NB4 (cell line): ENCODE measurements at regions not wholly inside any gene's neighbourhood (a gene's known extent, or its start where the extent isn't known, plus 50 kb on each side); places are given as distances from the start of the nearest gene placed in this dataset.
"Not testable (repeated sequence)": the region's sequence is repeated elsewhere in the genome, so short reads cannot be mapped to it uniquely, and the experiment has no call there.

Experiments used
- DNase-seq: peaks from one replicate; pipeline ENCODE4 v3.0.0; 2010; ENCODE audit warnings: low read depth
- H3K4me3 ChIP-seq: one replicate; pipeline ENCODE4 v1.5.1; 2011; ENCODE audit warnings: mild to moderate bottlenecking, low read depth, low read length, moderate library complexity
- CTCF ChIP-seq: IDR thresholded peaks from one replicate; pipeline ENCODE4 v1.5.1; 2012; ENCODE audit warnings: low read depth, low read length
- MYC ChIP-seq: IDR thresholded peaks from 2 replicates; pipeline ENCODE4 v1.6.1; 2011; ENCODE audit warnings: low read depth, low read length
- POLR2A ChIP-seq: IDR thresholded peaks from 2 replicates; pipeline ENCODE4 v1.6.1; 2011; ENCODE audit warnings: mild to moderate bottlenecking; ENCODE audit not compliant: insufficient read length; ENCODE audit errors: extremely low read depth
- TF ChIP-seq, protein P1 (sequence below): IDR thresholded peaks from 2 replicates; pipeline ENCODE4 v1.6.1; 2011; ENCODE audit warnings: low read depth, low read length

DNA sequence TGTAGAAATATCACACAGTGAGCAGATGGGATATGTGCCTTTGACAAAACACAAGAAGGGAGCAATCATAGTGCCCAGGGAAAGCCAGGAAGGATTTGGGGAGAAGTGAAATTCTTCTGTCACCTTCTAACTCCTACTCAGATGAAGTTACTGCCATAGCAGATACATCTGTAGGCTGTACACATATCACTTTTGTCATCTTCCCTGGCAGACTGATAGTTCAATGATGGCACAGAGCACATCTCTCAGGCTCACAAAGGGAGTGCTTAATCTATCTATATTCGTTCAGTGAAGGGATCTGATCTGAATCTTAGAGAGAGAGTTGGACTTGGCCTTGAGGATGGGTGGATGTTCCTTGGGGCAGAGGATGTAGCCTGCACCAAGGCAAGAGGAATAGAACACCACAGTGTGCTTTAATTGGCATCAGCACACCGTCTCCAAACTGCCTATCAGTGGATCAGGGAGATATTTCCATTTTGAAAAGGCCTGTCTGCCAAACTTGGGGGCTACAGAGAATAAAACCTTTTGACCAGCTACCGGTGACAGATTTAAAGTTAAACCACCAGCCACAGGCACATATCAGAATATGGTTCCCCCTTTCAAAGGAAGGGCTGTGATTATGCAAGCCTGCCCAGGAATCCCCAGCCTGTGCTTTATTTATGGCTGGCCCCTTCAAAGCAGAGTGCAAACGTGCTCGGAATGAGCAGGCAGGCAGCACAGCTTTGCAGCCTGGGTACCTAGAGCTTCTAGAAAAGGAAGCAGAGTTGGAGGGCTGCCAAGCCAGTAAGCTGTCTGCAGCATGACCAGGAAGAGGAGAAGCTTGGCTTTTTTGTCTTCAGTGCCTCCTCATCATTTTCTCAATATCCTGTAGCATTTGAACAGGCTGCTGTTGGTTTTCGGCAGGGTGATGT is 165.5 kb upstream of the DYRK2 start:
- DNase-seq, result peak; percentile 60
- TF ChIP-seq POLR2A, result no peak
- TF ChIP-seq, protein P1, sequence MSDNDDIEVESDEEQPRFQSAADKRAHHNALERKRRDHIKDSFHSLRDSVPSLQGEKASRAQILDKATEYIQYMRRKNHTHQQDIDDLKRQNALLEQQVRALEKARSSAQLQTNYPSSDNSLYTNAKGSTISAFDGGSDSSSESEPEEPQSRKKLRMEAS, result peak; percentile 40; the same call in 1 of the 2 replicates
- TF ChIP-seq MYC, result peak; percentile 45; the same call in 1 of the 2 replicates
- no peak overlapping the region for H3K4me3 ChIP-seq

DNA sequence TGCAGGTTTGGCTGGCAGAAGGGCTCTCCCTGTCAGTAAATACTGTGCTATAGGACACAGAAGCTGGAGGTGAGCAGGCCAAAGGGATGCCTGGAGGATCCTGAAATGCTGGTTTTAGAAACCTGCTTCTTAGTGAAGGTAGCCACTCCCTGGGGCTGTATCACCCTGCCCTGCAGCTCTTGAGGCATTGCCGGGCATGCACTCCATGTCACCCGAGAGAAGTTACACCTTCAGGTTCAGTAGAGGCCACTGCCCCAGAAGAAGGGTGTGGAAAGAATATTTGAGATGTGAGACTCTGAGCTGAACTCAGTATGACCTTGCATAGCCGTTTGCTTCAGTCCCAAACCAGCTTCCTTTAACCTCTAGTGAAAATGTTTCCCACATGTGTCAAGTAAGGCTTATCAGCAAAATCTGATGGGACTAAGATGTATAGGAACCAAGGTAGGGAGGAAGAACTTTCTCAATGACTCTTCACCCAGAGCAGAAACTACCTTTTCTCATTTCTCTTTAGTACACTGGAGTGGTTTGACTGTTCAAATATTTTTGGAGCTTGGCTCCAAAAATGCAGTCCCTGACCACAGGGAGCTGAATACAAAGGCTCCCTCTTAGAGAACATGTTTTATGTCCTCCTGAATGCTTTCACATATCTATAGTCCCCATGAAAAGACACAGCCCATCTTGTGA is 164.5 kb upstream of the DYRK2 start:
- DNase-seq, result no peak
- no peak for TF ChIP-seq CTCF
- TF ChIP-seq, protein P1, result no peak
- H3K4me3 ChIP-seq, result no peak overlapping the region

- TF ChIP-seq, protein P1, result no peak
- TF ChIP-seq CTCF, result no peak
- no peak for TF ChIP-seq POLR2A
- no peak for TF ChIP-seq MYC
- H3K4me3 ChIP-seq, result no peak overlapping the region
- DNase-seq, result no peak
Measured at GRCh38 chr12:67484791-67485480, 163.6 kb upstream of the DYRK2 start.

GRCh38 chr12:67486671-67487070 is 161.9 kb upstream of the DYRK2 start:
- DNase-seq, result no peak
- TF ChIP-seq, protein P1, result no peak
- H3K4me3 ChIP-seq, result no peak overlapping the region

- not testable (repeated sequence) for H3K4me3 ChIP-seq, DNase-seq
Measured at GRCh38 chr12:67488349-67488748, 160.2 kb upstream of the DYRK2 start.

DNA sequence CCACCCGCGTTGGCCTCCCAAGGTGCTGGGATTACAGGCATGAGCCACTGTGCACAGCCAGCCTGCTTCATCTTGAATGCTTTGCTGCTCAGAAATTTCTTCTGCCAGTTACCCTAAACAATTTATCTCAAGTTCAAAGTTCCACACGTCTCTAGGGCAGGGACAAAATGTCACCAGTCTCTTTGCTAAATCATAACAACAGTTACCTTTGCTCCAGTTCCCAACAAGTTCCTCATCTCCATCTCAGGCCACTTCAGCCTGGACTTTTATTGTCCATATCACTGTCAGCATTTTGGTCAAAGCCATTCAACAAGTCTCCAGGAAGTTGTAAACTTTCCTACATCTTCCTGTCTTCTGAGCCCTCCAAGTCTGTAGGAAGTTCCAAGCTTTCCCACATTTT is 159.5 kb upstream of the DYRK2 start:
- no peak overlapping the region for H3K4me3 ChIP-seq
- TF ChIP-seq CTCF (no peak), POLR2A (no peak), MYC (no peak)
- TF ChIP-seq, protein P1, result no peak

DNA sequence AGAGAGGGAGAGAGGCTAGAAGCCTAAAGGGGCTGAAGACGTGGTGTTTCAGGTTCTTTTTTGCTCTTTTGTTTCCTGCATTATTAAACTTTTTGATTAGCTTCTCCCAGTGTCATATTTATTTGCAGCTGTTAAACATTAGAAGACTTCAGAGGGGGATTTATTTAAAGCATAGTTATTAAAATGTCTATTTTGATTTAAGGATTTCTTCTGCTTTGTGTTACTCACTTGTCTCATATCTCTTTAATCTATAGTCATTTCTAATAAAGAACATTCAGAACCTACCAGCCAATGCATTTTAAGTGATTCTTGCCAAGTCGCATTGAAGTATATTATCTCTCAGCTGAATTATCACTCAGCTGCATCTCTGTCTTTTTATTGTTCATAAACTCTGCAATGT is 152.0 kb upstream of the DYRK2 start:
- DNase-seq, result no peak
- H3K4me3 ChIP-seq, result no peak overlapping the region
- TF ChIP-seq, protein P1, result no peak
- no peak for TF ChIP-seq MYC
- no peak for TF ChIP-seq POLR2A
- TF ChIP-seq CTCF, result no peak

More for the DNA sequence above, 159.5 kb upstream of the DYRK2 start:
- no peak for DNase-seq
